GM23248 (cell line): ENCODE measurements at regions not wholly inside any gene's neighbourhood (a gene's known extent, or its start where the extent isn't known, plus 50 kb on each side); places are given as distances from the start of the nearest gene placed in this dataset.

ENCODE experiments used
- DNase-seq: peaks from one replicate; pipeline ENCODE4 v3.0.0-alpha.2; 2015
- H2AFZ ChIP-seq: fragments of 200-600 bp; sonication (generic); 2 replicates; pipeline ENCODE4 v1.6.1; 2016; ENCODE audit warnings: antibody characterized with exemption
- H3F3A ChIP-seq: fragments of 200-600 bp; sonication (generic); 2 replicates; pipeline ENCODE4 v1.6.1; 2016; ENCODE audit warnings: mild to moderate bottlenecking, antibody characterized with exemption, mixed run types; ENCODE audit not compliant: insufficient read depth
- H3K27ac ChIP-seq: fragments of 200-600 bp; sonication (generic); 2 replicates; pipeline ENCODE4 v1.5.1; 2016; ENCODE audit warnings: mild to moderate bottlenecking
- H3K27me3 ChIP-seq: fragments of 200-600 bp; sonication (generic); replicated peaks from 2 replicates; pipeline ENCODE4 v1.6.1; 2016; ENCODE audit warnings: mild to moderate bottlenecking; ENCODE audit not compliant: insufficient read depth
- H3K36me3 ChIP-seq: fragments of 200-600 bp; sonication (generic); 2 replicates; pipeline ENCODE4 v1.6.1; 2016; ENCODE audit warnings: low read depth, mild to moderate bottlenecking
- H3K4me1 ChIP-seq: fragments of 200-600 bp; sonication (generic); 2 replicates; pipeline ENCODE4 v1.6.1; 2016; ENCODE audit warnings: mild to moderate bottlenecking; ENCODE audit not compliant: insufficient read depth
- H3K4me2 ChIP-seq: fragments of 200-600 bp; sonication (generic); one replicate; pipeline ENCODE4 v1.6.1; 2016; ENCODE audit warnings: mild to moderate bottlenecking; ENCODE audit not compliant: unreplicated experiment
- H3K4me3 ChIP-seq: fragments of 200-600 bp; sonication (generic); 2 replicates; pipeline ENCODE4 v1.5.1; 2016; ENCODE audit warnings: mild to moderate bottlenecking
- H3K79me2 ChIP-seq: fragments of 200-600 bp; sonication (generic); 2 replicates; pipeline ENCODE4 v1.6.1; 2016; ENCODE audit warnings: mild to moderate bottlenecking; ENCODE audit not compliant: insufficient read depth
- H3K9ac ChIP-seq: fragments of 200-600 bp; sonication (generic); 2 replicates; pipeline ENCODE4 v1.6.1; 2016; ENCODE audit warnings: mild to moderate bottlenecking
- H3K9me2 ChIP-seq: fragments of 200-600 bp; sonication (generic); 2 replicates; pipeline ENCODE4 v1.6.1; 2016; ENCODE audit warnings: mixed run types, mild to moderate bottlenecking, moderate library complexity; ENCODE audit not compliant: insufficient read depth
- H3K9me3 ChIP-seq: fragments of 200-600 bp; sonication (generic); one replicate; pipeline ENCODE4 v1.6.1; 2017; ENCODE audit warnings: low read depth
- H4K20me1 ChIP-seq: fragments of 200-600 bp; sonication (generic); 2 replicates; pipeline ENCODE4 v1.6.0; 2016; ENCODE audit not compliant: insufficient read depth
- EZH2 ChIP-seq: fragments of 200-600 bp; sonication (generic); IDR thresholded peaks from 2 replicates; pipeline ENCODE4 v1.6.1; 2018; ENCODE audit warnings: antibody characterized with exemption, mild to moderate bottlenecking; ENCODE audit not compliant: insufficient read depth, poor library complexity, severe bottlenecking
- EZH2phosphoT487 ChIP-seq: fragments of 200-600 bp; sonication (generic); IDR thresholded peaks from 2 replicates; pipeline ENCODE4 v1.6.1; 2018; ENCODE audit warnings: antibody characterized with exemption, moderate library complexity, mild to moderate bottlenecking, low read depth; ENCODE audit not compliant: insufficient read depth
- WGBS, 2 experiments: methylation state at CpG; one replicate each; pipeline ENCODE4 v1.1.6; 2015 to 2017; ENCODE audit warnings: low lambda C conversion rate in 2 of 2, low coverage in 1 of 2; ENCODE audit errors: missing lambda C conversion rate in 2 of 2; 5-methylcytosine and 5-hydroxymethylcytosine counted together
- in situ Hi-C: fragments of 300-500 bp; cut with MboI; formaldehyde crosslinking; loops from 2 replicates; pipeline ENCODE4 v1.15.0; 2020

DNA sequence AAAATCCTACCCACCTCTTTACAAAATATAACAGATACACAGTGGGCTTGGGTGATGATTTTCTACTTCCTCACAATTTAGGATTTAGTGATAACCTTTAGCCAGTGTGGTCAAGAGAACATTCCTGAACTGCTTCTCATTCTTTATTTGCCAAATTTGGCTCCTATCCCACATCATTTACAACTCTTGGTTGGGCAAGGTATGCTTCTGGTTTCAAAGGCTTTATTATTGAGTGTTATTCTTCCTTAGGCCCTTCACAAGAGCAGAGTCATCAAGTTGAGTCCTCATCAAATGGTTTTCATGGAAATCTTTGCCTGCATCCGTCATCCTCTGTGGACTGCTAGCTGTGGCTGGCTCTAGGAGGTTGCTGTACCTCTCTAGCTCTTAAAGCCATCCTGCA lies 472.0 kb upstream of the ETAA1 start:
- peak; percentile 20 for DNase-seq
- TF ChIP-seq EZH2phosphoT487 (no peak), EZH2 (no peak)
- in situ Hi-C loops: no loop called here
- H3K36me3 ChIP-seq: no peaks in the 10 kb centered on the region
- H3K9ac ChIP-seq: no peak overlapping the region
- no peak overlapping the region for H3K27ac ChIP-seq
- H3K4me2 ChIP-seq: no peak overlapping the region
- H4K20me1 ChIP-seq: no peaks in the 10 kb centered on the region
- H3F3A ChIP-seq: 0 out of 2 replicates have a peak, but pooled peaks cover 3% of the 10 kb centered on the region
- no peaks in the 10 kb centered on the region for H3K9me3 ChIP-seq
- no peak overlapping the region for H3K4me3 ChIP-seq
- H2AFZ ChIP-seq: no peak overlapping the region
- peaks cover 15% of the 10 kb centered on the region for H3K4me1 ChIP-seq
- H3K79me2 ChIP-seq: no peaks in the 10 kb centered on the region
- H3K27me3 ChIP-seq: no peaks in the 10 kb centered on the region
- WGBS, 2 experiments: 54 to 73% methylated on average over 1 of the region's 1 CpG
- H3K9me2 ChIP-seq: no peaks in the 10 kb centered on the region

DNA sequence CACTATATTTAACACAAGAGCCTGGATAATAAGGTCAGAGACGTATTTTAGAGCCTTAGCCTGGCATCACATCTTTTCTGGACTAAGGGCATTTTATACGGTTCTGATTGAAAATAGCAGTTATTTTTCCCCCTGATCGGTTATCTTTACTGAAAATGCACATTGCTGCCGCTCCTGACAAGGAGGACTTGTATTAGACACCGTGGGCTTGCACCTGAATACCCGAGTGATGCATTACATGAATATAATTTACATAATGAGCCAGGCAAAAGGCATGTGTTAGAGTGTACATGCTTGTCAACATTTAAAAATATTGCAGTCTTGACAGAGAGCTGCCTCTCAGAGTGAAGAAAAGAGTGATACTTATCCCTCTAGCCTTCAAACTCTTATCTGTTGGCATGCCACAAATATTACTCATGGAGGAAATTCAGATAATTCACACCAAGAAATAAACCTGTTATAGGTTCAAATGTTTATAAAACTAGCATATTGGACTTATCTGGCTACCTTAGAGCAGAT lies 470.5 kb upstream of the ETAA1 start:
- H3K9me2 ChIP-seq: no peaks in the 10 kb centered on the region
- in situ Hi-C loops: no loop called here
- DNase-seq: no peak
- H3K79me2 ChIP-seq: no peaks in the 10 kb centered on the region
- WGBS, 2 experiments: 73 to 78% methylated on average over 6 of the region's 6 CpGs
- H3K4me1 ChIP-seq: peaks cover 22% of the 10 kb centered on the region
- no peak overlapping the region for H3K4me3 ChIP-seq
- no peaks in the 10 kb centered on the region for H3K9me3 ChIP-seq
- H3K27me3 ChIP-seq: no peaks in the 10 kb centered on the region
- H4K20me1 ChIP-seq: no peaks in the 10 kb centered on the region
- no peak for TF ChIP-seq EZH2phosphoT487
- TF ChIP-seq EZH2: no peak
- no peak overlapping the region for H3K4me2 ChIP-seq
- no peak overlapping the region for H3K27ac ChIP-seq
- 0 out of 2 replicates have a peak, but pooled peaks cover 3% of the 10 kb centered on the region for H3F3A ChIP-seq
- H3K9ac ChIP-seq: no peak overlapping the region
- H3K36me3 ChIP-seq: no peaks in the 10 kb centered on the region
- H2AFZ ChIP-seq: no peak overlapping the region

DNA sequence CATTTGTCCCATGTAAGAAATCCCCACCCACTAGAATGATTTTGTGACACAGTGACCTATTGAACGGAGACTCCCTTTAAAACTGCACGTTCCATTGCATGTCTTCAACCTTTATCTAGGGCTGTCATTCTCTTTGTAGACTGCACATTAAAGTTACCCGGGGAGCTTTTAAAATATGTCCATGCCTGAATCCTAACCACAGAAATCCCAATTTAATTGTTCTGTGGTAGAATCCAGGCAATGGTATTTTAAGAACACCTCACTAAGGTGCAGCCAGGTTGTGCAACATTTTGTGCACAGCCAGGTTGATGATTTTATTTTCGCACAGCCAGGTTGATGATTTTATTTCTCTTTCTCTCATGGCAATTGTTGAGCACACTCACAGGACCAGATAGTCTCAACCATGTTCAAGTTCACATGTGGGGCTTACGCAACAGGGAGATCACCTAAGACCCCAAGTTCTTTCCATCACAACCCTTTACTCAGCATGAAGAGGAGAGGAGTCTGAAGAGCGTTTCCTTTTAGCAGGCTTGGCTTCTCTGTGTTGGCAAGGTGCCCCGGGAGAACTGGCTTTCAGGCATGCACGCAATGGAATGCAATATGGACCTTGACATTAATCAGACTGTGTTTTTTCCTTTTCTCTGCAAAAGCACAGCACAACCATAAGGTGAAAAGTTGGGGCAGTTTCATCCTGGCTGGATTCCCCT lies 467.3 kb upstream of the ETAA1 start:
- H3K4me2 ChIP-seq: peak overlapping the region; percentile 13
- H2AFZ ChIP-seq: peak overlapping the region; percentile 58
- TF ChIP-seq EZH2: no peak

DNA sequence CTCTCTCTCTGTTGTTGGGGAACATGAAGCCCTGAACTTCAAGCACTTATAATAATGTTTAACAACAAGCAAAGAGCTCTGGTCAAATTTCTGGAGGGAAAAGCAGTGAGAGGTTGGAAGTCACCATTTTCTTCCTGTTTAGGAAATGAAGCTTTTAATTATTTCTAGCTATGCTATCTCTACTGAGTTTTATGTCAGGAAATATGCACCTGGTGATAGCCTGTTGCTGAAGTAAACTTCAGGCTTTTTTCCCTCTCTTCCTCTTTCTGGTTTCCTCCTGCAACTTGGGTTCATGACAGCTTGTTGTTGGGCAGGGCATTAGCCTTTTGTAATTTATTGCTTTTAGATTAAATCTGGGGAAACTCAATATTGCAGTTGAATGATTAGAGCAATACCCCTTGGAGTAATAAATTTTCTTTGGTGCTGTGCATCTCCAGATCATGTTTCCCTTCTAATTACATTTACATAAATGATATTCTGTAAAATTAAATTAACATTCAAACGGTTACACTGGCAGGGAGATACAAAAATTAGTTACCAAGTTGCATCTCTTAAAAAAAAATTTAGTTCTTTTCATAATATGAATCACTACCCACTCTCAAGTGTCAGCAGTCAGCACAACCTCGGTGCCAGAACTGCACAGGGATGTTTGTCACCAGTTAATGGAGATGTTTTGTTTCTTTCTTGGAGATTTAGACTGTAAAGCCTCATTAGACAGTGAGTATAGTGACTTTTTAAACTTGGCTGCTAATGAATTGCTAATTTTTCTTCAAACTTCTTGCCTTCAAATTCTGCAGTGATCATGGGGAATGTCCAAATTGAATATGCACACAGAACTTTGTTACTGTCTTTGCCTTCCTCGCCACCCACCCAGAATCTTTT lies 466.6 kb upstream of the ETAA1 start:
- Histone ChIP-seq H3F3A (no peaks in the 10 kb centered on the region), H3K4me3 (no peak overlapping the region), H3K27ac (no peak overlapping the region), H2AFZ (peak overlapping the region; percentile 58), H3K9me2 (no peaks in the 10 kb centered on the region; the same call in 1 of the 2 replicates), H3K36me3 (no peaks in the 10 kb centered on the region), H3K27me3 (no peaks in the 10 kb centered on the region), H3K9ac (no peak overlapping the region), H3K79me2 (no peaks in the 10 kb centered on the region), H3K9me3 (no peaks in the 10 kb centered on the region), H3K4me1 (peaks cover 13% of the 10 kb centered on the region), H4K20me1 (no peaks in the 10 kb centered on the region), H3K4me2 (peak overlapping the region; percentile 13)
- TF ChIP-seq EZH2 (no peak), EZH2phosphoT487 (no peak)
- in situ Hi-C loops: no loop called here
- 40% methylated on average over 3 of the region's 3 CpGs for WGBS, 2 experiments
- peak; percentile 7 for DNase-seq

More for the DNA sequence above, 467.3 kb upstream of the ETAA1 start:
- Histone ChIP-seq H4K20me1 (no peaks in the 10 kb centered on the region), H3K4me1 (peaks cover 19% of the 10 kb centered on the region), H3K9me3 (no peaks in the 10 kb centered on the region), H3F3A (no peaks in the 10 kb centered on the region), H3K36me3 (no peaks in the 10 kb centered on the region), H3K27me3 (no peaks in the 10 kb centered on the region), H3K79me2 (no peaks in the 10 kb centered on the region), H3K4me3 (no peak overlapping the region), H3K27ac (no peak overlapping the region), H3K9ac (no peak overlapping the region), H3K9me2 (no peaks in the 10 kb centered on the region; the same call in 1 of the 2 replicates)
- DNase-seq: peak; percentile 81
- in situ Hi-C loops: no loop called here
- 53 to 57% methylated on average over 8 of the region's 8 CpGs for WGBS, 2 experiments
